ENCODE measurements at regions not wholly inside any gene's neighbourhood (a gene's known extent, or its start where the extent isn't known, plus 50 kb on each side); places are given as distances from the start of the nearest gene placed in this dataset.

DNA sequence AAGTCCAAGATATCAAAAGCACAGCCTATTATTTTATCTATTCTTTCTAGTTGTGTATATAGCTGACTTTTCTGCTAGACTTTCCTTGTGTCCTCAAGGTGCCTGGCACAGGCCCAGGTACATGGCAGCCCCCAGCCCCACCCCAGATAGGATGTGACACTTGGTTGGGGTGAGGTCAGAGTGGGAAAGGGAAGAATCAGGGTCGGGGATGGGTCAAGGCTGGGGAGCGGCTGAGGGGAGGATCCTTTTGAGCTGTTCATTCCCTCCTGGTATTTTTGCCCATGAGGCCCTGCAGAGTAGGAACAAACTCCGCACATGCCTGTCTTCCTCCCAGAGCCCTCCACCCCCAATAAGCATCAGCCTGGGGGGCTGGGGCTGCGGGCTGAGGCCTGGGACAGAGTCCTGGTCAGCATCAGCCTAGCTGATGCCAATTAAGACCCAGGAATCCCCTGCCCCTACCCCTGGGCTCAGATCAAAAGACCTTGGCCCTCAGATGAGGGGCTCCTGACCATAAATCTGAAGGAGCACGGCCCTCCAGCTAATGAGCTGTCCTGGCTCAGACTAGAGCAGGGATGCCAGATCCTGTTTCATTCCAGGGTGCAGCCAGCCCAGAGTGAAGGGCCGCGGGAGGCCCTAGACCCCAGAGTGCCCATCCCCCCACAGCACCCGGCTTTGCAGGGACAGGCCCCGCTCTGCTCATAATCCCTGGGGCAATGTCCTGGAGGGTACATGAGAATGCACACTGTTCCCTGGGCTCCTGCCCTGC lies 85.3 kb downstream of the SDC1 start:
- no peaks in the 10 kb centered on the region for H3K9me3 Mint-ChIP-seq
- no peak for ATAC-seq (replicated peaks)
- no peaks in the 10 kb centered on the region for H3K36me3 Mint-ChIP-seq
- no peak overlapping the region for H3K27ac Mint-ChIP-seq
- no peak overlapping the region for H3K4me3 Mint-ChIP-seq
- H3K27me3 Mint-ChIP-seq: peaks cover 3 to 12% of the 10 kb centered on the region in 2 donors
- no peaks in the 10 kb centered on the region for H3K4me1 Mint-ChIP-seq
- DNase-seq: no peak

- DNase-seq (no peak), ATAC-seq (replicated peaks) (no peak)
- no peaks in the 10 kb centered on the region for H3K9me3 Mint-ChIP-seq
- H3K4me3 Mint-ChIP-seq: no peak overlapping the region
- H3K27ac Mint-ChIP-seq: no peak overlapping the region
- H3K4me1 Mint-ChIP-seq: no peaks in the 10 kb centered on the region
- peaks cover 3 to 12% of the 10 kb centered on the region in 2 donors for H3K27me3 Mint-ChIP-seq
- no peaks in the 10 kb centered on the region for H3K36me3 Mint-ChIP-seq
Measured at GRCh38 chr2:20138696-20139095, 86.2 kb downstream of the SDC1 start.

- H3K4me3 Mint-ChIP-seq: no peak overlapping the region
- ATAC-seq (replicated peaks): no peak
- no peaks in the 10 kb centered on the region for H3K36me3 Mint-ChIP-seq
Measured at GRCh38 chr2:20137884-20138283, 86.5 kb upstream of the LAPTM4A start.

GRCh38 chr2:20137131-20137571 lies 85.7 kb upstream of the LAPTM4A start:
- Mint-ChIP-seq H3K9me3 (no peaks in the 10 kb centered on the region), H3K4me1 (no peaks in the 10 kb centered on the region), H3K36me3 (no peaks in the 10 kb centered on the region), H3K27ac (no peak overlapping the region), H3K4me3 (no peak overlapping the region), H3K27me3 (peaks cover 9 to 25% of the 10 kb centered on the region in 2 donors)
- no peak for ATAC-seq (replicated peaks)
- no peak for DNase-seq

More at GRCh38 chr2:20137884-20138283, 86.5 kb upstream of the LAPTM4A start:
- Mint-ChIP-seq H3K27ac (no peak overlapping the region), H3K4me1 (no peaks in the 10 kb centered on the region), H3K9me3 (no peaks in the 10 kb centered on the region), H3K27me3 (peaks cover 2 to 18% of the 10 kb centered on the region in 2 donors)
- no peak for DNase-seq

DNA sequence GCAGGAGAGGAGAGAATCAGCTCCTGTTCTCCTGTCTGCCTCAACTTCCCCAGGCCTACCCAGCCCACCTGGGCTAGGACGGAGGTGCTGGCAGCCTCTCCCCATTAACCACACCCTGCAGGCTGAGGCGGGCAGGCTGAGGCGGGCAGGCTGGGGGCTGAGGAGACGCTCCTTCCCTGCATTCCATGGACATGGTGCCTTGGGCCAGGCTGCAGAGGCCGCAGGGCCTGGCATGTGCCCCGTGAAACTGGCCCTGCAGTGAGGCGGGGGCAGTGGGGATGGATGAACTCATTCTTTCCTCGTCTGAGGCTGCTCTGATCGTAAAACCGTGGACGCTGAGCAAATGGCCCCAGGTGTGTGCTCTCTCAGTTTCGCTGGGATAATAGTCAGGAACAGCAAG lies 84.7 kb upstream of the LAPTM4A start:
- ATAC-seq (replicated peaks): no peak
- no peak for DNase-seq
- no peaks in the 10 kb centered on the region for H3K36me3 Mint-ChIP-seq

DNA sequence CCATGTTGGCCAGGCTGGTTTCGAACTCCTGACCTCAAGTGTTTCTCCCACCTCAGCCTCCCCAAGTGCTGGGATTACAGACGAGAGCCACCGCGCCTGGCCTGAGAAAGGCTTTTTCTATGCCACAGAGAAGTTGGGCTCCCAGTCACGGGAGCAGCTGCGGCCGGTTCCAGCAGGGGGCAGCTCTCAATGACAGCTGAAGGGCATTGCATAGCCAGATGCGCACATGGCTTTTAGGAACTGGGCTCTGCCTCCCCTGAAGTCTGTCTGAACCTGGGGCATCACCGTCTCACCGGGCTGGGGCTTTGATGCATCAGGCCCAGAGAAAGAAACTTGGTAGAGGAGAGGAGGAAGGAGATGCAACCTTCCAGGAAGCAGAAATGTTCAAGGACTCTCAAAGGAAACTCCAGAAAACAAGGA lies 84.2 kb upstream of the LAPTM4A start:
- Mint-ChIP-seq H3K9me3 (no peaks in the 10 kb centered on the region), H3K4me3 (no peak overlapping the region), H3K36me3 (no peaks in the 10 kb centered on the region), H3K27ac (no peak overlapping the region), H3K4me1 (no peaks in the 10 kb centered on the region), H3K27me3 (peaks cover 15 to 39% of the 10 kb centered on the region in 2 donors)
- DNase-seq: peak; percentile 28
- peak; percentile 81 to 82 for ATAC-seq (replicated peaks)

More for the DNA sequence above, 84.7 kb upstream of the LAPTM4A start:
- H3K27me3 Mint-ChIP-seq: peaks cover 10 to 35% of the 10 kb centered on the region in 2 donors
- H3K4me3 Mint-ChIP-seq: no peak overlapping the region
- no peaks in the 10 kb centered on the region for H3K4me1 Mint-ChIP-seq
- H3K27ac Mint-ChIP-seq: no peak overlapping the region
- H3K9me3 Mint-ChIP-seq: no peaks in the 10 kb centered on the region

- ATAC-seq (replicated peaks) (no peak), DNase-seq (no peak)
- no peaks in the 10 kb centered on the region for H3K4me1 Mint-ChIP-seq
- H3K27ac Mint-ChIP-seq: no peak overlapping the region
- peaks cover 18 to 39% of the 10 kb centered on the region in 2 donors for H3K27me3 Mint-ChIP-seq
- no peaks in the 10 kb centered on the region for H3K9me3 Mint-ChIP-seq
- no peaks in the 10 kb centered on the region for H3K36me3 Mint-ChIP-seq
- H3K4me3 Mint-ChIP-seq: no peak overlapping the region
Measured at GRCh38 chr2:20132990-20133535, 81.6 kb upstream of the LAPTM4A start.

DNA sequence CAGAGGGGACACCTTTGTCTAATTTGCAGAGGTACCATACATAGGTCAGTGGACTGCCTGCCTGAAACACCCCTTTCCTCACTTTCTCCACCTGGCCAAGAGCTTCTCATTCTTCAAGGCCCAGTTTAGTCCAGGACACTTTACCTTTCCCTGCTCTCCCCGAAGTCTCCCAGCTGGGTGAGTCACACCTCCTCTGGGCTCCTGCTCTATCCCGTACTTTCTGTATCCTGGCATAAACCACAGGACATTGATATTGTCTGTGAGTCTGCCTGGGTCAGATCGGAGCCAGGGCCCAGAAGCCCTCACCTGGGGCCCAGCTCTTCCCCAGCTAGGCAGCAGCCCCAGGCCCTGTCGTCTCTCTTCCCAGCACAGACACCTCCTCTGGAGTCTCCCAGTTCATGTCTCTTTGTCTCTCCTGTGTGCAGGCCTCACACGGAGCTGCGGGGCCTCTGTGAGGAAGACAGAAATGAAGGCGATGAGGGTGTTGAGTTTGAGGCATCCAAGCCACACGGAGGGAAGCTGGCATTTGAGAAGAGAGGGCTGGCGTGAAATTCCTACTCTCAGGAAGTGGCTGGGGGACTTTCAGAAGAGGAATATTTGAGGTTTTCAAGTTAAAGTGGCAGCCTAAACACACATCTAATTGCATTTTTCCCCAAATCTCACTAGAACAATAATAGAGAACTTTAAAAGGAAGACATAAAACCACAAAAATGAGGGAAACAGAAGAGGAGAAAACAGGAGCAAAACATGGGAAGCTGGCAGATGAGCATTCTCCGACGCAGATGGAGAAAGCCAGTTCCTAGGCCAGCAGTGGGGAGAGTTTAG lies 79.6 kb upstream of the LAPTM4A start:
- H3K4me1 Mint-ChIP-seq: no peaks in the 10 kb centered on the region
- no peaks in the 10 kb centered on the region for H3K36me3 Mint-ChIP-seq
- no peak overlapping the region for H3K27ac Mint-ChIP-seq

GRCh38 chr2:20130160-20130560 lies 78.7 kb upstream of the LAPTM4A start:
- Mint-ChIP-seq H3K27me3 (peaks cover 18 to 33% of the 10 kb centered on the region in 2 donors), H3K36me3 (no peaks in the 10 kb centered on the region), H3K4me1 (no peaks in the 10 kb centered on the region), H3K4me3 (no peak overlapping the region), H3K27ac (no peak overlapping the region), H3K9me3 (no peaks in the 10 kb centered on the region)
- no peak for DNase-seq
- no peak for ATAC-seq (replicated peaks)

More for the DNA sequence above, 79.6 kb upstream of the LAPTM4A start:
- no peak for DNase-seq
- no peak overlapping the region for H3K4me3 Mint-ChIP-seq
- H3K9me3 Mint-ChIP-seq: no peaks in the 10 kb centered on the region
- ATAC-seq (replicated peaks): no peak
- peaks cover 18 to 39% of the 10 kb centered on the region in 2 donors for H3K27me3 Mint-ChIP-seq

DNA sequence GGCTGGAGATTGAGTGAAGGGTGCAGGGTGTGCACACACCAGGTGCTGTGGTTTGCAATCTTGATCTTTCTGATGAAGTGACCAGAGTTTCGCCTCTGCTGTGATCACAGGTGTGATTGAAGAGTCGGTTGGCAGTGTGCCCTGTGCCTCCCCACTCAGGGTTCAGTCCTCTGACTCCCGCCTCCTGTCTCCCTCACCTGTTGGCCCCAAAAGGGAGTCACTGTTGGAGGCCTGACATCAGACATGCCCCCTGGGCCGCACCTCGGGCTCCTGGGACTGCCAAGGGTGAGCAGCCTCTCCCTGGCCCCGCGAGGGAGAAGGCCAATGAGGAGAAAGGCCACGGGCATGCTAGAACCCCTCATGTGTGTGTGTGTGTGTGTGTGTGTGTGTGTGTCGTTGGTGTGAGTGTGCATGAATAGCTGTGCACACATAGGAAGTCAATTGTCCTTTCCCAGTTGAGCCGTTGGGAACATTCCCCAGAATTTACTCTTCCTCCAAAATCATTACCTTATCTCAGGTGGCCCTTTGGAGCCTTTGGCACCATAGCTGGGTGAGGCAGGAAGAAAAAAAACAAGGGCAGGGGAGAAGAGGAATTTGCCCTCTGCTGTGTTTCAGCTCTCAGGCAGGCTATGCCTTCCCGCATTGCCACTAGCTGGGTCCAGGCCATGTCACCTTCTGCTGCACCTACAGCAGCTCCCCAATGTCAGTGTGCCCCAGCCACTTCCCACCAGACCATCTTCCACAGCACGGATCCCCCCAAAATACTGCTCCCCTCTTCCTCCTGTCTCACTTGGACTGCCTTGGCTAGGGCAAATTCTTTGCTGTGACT lies 78.1 kb upstream of the LAPTM4A start:
- no peak for ATAC-seq (replicated peaks)
- Mint-ChIP-seq H3K36me3 (no peaks in the 10 kb centered on the region), H3K9me3 (no peaks in the 10 kb centered on the region), H3K4me1 (no peaks in the 10 kb centered on the region), H3K27ac (no peak overlapping the region), H3K27me3 (peaks cover 18 to 28% of the 10 kb centered on the region in 2 donors), H3K4me3 (no peak overlapping the region)
- DNase-seq: no peak

- DNase-seq (no peak), ATAC-seq (replicated peaks) (no peak)
- H3K27ac Mint-ChIP-seq: no peak overlapping the region
- no peaks in the 10 kb centered on the region for H3K9me3 Mint-ChIP-seq
- no peaks in the 10 kb centered on the region for H3K4me1 Mint-ChIP-seq
- peaks cover 18 to 28% of the 10 kb centered on the region in 2 donors for H3K27me3 Mint-ChIP-seq
- no peak overlapping the region for H3K4me3 Mint-ChIP-seq
- no peaks in the 10 kb centered on the region for H3K36me3 Mint-ChIP-seq
Measured at GRCh38 chr2:20128506-20129330, 77.3 kb upstream of the LAPTM4A start.

DNA sequence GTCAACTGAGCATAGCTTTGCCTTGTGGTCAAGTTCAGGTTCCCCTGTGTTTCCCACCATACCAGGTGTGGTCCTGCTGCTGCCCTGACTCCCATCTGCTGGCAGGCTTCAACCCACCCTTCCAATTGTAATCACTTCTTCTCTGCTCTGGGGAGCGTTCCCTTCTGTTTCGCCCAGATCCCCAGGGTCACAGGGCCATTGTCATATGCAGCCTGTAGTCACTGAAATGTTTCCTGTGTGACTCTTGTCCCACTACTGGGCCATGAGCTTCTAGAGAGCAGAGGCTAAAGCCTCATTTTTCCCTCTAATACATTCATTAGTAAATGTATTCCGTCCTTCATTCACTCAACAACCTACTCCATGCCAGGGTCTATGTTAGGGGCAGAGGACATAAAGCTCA lies 75.0 kb upstream of the LAPTM4A start:
- ATAC-seq (replicated peaks): no peak
- H3K27ac Mint-ChIP-seq: no peak overlapping the region

DNA sequence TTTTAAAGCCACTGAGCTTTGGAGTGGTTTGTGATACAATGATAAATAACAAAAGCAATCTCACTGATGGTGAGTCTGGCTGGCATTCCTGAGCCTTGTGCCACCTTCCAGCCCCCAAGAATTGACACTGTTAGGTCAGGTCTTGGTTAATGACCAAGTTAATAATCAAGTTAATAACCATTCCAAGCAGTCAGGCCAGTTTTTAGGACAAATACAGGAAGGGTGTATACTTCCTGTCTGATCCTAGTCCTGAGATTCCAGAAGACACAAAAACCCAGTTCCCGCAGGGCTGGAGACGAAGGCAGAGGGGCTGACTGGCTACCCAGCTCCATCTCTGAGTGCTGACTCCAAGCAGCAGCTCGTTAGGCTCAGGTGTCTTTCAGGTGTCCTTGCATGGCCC lies 74.6 kb upstream of the LAPTM4A start:
- ATAC-seq (replicated peaks) (no peak), DNase-seq (no peak)
- Mint-ChIP-seq H3K9me3 (no peaks in the 10 kb centered on the region), H3K36me3 (no peaks in the 10 kb centered on the region), H3K4me1 (no peaks in the 10 kb centered on the region), H3K27ac (no peak overlapping the region), H3K4me3 (no peak overlapping the region), H3K27me3 (peaks cover 11 to 13% of the 10 kb centered on the region in 2 donors)

More for the DNA sequence above, 75.0 kb upstream of the LAPTM4A start:
- no peak for DNase-seq
- Mint-ChIP-seq H3K4me3 (no peak overlapping the region), H3K9me3 (no peaks in the 10 kb centered on the region), H3K27me3 (peaks cover 15% of the 10 kb centered on the region in 2 donors), H3K4me1 (no peaks in the 10 kb centered on the region), H3K36me3 (no peaks in the 10 kb centered on the region)

Data from stimulated activated naive B cell treated with anti-CD40 and anti-IgM and Interleukin-4, amounts not matched to agents 10 μg/mL and 1 μg/mL and 100 μg/mL, for 72 hours (primary cell).